ENCODE measurements at regions not wholly inside any gene's neighbourhood (a gene's known extent, or its start where the extent isn't known, plus 50 kb on each side); places are given as distances from the start of the nearest gene placed in this dataset.

GRCh38 chr3:180117381-180118163, 80.8 kb upstream of the PEX5L start:
- no peak for DNase-seq (ENCODE audit: low read depth)
- TF ChIP-seq CTCF (IDR thresholded peaks at IDR 0.05; ENCODE audit: control insufficient read depth, insufficient read depth, low read depth, low read length, missing control alignments): no peak
- H3K4me3 ChIP-seq (ENCODE audit: control insufficient read depth, low read depth, low read length): no peak overlapping the region

GRCh38 chr3:180119567-180119966, 82.8 kb upstream of the PEX5L start:
- H3K4me3 ChIP-seq (ENCODE audit: control insufficient read depth, low read depth, low read length): no peak overlapping the region
- no peak for DNase-seq (ENCODE audit: low read depth)
- no peak for TF ChIP-seq CTCF (IDR thresholded peaks at IDR 0.05; ENCODE audit: control insufficient read depth, insufficient read depth, low read depth, low read length, missing control alignments)

GRCh38 chr3:180123928-180124327, 87.2 kb upstream of the PEX5L start:
- no peak for DNase-seq (ENCODE audit: low read depth)
- TF ChIP-seq CTCF (IDR thresholded peaks at IDR 0.05; ENCODE audit: control insufficient read depth, insufficient read depth, low read depth, low read length, missing control alignments): no peak
- H3K4me3 ChIP-seq (ENCODE audit: control insufficient read depth, low read depth, low read length): no peak overlapping the region

- H3K4me3 ChIP-seq (ENCODE audit: control insufficient read depth, low read depth, low read length): no peak overlapping the region
- DNase-seq (ENCODE audit: low read depth): no peak
- no peak for TF ChIP-seq CTCF (IDR thresholded peaks at IDR 0.05; ENCODE audit: control insufficient read depth, insufficient read depth, low read depth, low read length, missing control alignments)
These were observed 94.4 kb upstream of the PEX5L start for GRCh38 chr3:180131169-180131568.

GRCh38 chr3:180135101-180135500, 98.4 kb upstream of the PEX5L start:
- H3K4me3 ChIP-seq (ENCODE audit: control insufficient read depth, low read depth, low read length): no peak overlapping the region
- no peak for DNase-seq (ENCODE audit: low read depth)
- no peak for TF ChIP-seq CTCF (IDR thresholded peaks at IDR 0.05; ENCODE audit: control insufficient read depth, insufficient read depth, low read depth, low read length, missing control alignments)

DNA sequence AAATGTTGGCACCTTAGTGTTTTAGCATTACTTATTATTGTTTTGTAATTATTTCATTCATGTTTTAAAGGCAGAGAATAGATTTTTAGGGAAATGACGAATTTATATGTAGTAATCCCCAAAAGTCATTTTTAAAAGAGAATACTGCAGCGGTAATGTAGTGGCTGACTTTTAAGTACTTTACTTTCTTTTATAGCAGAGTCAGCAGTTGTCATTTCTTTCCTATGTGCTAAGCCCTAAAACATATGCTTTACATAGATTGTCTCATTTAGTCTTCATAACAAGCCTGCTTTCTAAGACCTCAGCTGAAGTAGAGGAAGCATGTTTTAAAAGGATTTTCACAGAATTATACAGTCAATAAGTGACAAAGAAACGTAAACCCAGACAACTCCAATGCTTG, 102.1 kb upstream of the PEX5L start:
- TF ChIP-seq CTCF (IDR thresholded peaks at IDR 0.05; ENCODE audit: control insufficient read depth, insufficient read depth, low read depth, low read length, missing control alignments): no peak
- no peak overlapping the region for H3K4me3 ChIP-seq (ENCODE audit: control insufficient read depth, low read depth, low read length)
- no peak for DNase-seq (ENCODE audit: low read depth)
